ENCODE measurements at regions not wholly inside any gene's neighbourhood (a gene's known extent, or its start where the extent isn't known, plus 50 kb on each side); places are given as distances from the start of the nearest gene placed in this dataset.
"Not testable (repeated sequence)": the region's sequence is repeated elsewhere in the genome, so short reads cannot be mapped to it uniquely, and the experiment has no call there.

DNA sequence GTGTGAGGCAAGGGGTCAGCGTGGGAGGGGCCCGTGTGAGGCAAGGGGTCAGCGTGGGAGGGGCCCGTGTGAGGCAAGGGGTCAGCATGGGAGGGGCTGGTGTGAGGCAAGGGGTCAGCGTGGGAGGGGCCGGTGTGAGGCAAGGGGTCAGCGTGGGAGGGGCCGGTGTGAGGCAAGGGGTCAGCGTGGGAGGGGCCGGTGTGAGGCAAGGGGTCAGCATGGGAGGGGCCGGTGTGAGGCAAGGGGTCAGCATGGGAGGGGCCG lies 119.2 kb downstream of the SEPTIN14 start:
- DNase-seq (ENCODE audit: low spot score), result not testable (repeated sequence)

DNA sequence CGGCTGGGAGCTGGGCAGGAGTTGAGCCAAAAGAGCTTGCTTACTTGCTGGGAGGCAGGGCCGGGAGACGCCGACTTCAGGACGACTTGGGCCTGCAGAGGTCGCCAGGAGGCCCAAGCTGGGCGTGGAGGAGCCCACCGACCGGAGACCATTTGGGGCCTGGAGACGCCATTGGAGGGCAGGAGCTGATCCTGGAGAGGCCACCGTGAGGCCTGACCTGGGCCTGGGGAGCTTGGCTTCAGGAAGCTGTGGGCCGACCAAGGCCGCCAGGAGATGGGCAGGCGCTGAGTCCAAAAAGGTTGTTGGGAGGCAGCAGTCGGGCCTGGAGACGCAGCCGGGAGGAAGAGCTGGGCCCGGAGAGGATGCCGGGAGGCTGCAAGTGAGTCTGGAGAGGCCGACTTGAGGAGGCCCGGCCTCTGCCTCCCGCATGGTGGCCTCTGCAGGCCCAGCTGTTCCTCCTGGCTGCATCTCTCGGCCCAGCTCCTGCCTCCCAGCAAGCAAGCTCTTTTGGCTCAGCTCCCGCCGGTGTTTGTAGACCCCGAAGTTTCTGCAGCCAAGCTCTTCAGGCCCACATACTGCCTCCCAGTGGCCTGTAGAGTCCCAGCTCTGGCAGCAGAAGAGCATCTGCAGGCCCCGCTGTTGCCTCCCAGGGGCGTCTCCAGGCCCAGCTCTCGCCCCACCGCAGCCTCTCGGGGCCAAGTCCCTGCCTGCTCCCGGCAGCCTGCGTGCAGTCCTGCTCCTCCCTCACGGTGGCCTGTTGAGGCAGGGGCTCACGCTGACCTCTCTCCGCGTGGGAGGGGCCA lies 119.7 kb downstream of the SEPTIN14 start:
- DNase-seq (ENCODE audit: low spot score), result not testable (repeated sequence)

DNA sequence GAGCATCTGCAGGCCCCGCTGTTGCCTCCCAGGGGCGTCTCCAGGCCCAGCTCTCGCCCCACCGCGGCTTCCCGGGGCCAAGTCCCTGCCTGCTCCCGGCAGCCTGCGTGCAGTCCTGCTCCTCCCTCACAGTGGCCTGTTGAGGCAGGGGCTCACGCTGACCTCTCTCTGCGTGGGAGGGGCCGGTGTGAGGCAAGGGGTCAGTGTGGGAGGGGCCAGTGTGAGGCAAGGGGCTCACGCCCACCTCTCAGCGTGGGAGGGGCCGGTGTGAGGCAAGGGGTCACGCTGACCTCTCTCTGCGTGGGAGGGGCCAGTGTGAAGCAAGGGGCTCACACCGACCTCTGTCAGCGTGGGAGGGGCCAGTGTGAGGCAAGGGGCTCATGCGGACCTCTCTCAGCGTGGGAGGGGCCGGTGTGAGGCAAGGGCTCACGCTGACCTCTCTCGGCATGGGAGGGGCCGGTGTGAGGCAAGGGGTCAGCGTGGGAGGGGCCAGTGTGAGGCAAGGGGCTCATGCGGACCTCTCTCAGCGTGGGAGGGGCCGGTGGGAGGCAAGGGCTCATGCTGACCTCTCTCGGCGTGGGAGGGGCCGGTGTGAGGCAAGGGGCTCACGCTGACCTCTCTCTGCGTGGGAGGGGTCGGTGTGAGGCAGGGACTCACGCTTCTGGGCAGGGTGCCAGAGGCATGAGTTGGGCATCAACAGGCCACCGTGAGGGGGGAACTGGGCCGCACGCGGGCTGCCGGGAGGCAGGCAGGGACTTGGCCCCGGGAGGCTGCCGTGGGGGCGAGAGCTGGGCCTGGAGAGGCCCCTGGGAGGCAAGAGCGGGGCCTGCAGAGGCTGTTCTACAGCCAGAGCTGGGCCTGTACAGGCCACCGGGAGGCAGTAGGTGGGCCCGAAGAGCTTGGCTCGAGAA lies 120.6 kb downstream of the SEPTIN14 start:
- not testable (repeated sequence) for DNase-seq (ENCODE audit: low spot score)

DNA sequence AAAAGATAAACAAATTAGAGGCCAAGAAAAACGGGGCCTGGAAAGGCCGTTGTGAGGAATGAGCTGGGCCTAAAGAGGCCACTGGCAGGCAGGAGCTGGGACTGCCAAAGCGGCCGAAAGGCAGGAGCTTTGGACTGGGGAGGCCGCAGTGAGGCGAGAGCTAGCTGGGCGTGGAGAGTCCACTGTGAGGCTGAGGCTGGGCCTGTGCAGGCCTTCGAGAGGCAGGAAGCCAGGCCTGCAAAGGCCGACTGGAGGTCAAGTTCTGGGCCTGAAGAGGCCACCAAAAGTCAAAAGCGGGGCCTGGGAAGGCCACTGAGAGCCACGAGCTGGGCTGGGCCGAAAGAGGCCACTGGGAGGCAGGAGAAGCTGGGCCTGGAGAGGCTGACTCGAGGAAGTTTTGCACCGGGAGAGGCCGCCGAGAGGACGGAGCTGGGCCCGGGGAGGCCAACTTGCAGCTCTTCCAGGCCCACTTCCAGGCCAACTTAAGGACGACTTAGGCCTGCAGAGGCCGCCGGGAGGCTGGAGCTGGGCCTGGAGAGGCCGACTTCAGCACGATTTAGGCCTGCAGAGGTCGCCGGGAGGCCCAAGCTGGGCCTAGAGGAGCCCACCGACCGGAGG lies 121.8 kb downstream of the SEPTIN14 start:
- DNase-seq (ENCODE audit: low spot score), result not testable (repeated sequence)

DNA sequence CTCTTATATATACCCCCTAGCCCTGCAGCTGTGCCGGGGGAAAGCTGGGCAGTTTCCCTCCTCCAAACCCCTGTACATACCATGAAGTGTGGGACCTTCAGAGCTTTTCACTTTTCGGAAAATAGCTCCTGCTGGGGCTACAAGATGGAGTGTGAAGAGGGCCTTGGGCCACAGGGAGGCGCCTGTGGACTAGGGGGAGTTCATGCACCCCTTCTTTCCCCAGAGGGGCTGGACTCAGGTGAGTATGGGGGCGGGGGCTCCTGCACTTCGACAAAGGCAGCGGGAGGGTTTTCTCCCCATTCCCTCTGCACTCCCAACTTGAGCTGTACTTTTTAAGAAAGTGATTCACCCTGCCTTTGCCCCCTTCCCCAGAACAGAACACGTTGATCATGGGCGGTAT lies 122.5 kb downstream of the SEPTIN14 start:
- DNase-seq (ENCODE audit: low spot score), result not testable (repeated sequence)

DNA sequence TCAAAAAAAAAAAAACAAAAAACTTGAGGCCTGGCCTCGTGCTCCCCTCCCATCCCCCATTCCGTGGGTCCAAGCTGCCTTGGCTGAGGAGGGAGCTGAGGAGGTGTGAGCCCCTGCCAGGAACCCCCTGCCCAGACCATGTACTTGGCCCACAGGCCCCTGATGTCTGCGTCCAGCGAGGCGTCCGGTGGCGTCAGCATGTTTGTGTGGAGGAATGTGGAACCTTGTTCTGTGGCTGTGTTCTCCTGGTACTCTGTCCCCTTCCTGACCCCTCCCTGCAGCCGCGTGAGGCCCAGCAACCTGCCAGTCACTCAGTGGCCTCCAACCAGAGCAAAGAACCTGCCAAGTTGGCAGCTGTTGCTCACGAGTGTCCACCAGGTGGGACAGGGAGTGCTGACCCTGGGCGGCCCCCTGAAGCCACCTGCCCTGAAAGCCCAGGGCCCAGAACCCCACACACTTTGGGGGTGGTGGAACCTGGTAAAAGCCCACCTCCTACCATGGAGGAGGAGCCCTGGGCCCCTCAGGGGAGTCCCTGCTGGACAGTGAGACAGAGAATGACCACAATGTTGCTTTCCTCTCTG lies 125.8 kb downstream of the SEPTIN14 start:
- not testable (repeated sequence) for DNase-seq (ENCODE audit: low spot score)

DNA sequence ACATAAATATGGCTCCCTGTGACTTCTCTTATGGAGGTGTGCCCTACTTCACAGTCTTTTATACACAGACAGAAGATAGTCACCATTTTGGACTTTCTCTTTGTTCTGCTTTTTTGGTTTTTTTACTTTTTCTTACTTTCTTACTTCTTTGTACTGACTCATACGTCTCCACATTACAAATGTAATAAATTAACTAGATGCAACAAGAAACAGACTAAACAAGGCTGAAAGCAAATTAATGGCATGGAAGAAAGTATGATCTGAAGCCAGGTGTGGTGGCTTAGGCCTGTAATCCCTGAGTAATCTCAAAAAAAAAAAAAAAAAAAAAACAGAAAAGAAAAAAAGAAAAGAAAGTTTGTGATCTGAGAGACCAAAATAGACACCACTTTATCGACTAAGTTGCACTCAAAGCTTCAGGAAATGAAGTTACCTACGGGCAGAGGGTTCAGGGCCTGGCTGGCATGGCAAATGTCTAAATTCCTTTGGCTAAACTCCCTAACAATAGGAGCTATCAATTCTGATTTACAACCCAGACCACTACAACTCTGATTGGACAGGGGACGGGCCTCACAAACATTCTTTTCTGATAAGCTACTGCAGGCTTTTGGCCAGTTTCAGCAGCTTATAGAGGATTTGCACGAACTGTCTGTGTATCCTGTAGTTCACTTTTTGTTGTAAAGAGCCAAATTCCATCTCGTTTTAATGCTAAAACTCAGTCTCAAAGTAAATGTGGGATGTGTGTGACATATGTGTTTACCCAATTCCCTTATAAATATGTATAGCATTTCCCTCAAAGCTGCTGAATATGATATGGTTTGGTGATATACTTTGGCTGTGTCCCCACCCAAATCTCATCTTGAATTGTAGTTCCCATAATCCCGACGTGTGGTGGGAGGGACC lies 129.1 kb downstream of the SEPTIN14 start:
- no peak for DNase-seq (ENCODE audit: low spot score)

DNA sequence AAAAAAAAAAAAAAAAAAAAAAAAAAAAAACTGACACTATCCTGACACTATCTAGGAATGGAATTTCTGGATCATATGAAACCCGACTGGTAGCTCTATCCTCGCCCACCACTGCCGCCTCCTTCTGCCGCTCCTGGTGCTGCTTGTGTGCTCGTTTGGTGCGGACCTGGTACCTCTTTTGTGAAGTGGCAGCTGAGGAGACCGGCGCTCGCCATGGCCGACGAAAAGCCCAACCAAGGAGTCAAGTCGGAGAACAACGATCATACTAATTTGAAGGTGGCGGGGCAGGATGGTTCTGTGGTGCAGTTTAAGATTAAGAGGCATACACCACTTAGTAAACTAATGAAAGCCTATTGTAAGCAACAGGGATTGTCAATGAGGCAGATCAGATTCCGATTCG lies 130.6 kb downstream of the SEPTIN14 start:
- no peak for DNase-seq (ENCODE audit: low spot score)

DNA sequence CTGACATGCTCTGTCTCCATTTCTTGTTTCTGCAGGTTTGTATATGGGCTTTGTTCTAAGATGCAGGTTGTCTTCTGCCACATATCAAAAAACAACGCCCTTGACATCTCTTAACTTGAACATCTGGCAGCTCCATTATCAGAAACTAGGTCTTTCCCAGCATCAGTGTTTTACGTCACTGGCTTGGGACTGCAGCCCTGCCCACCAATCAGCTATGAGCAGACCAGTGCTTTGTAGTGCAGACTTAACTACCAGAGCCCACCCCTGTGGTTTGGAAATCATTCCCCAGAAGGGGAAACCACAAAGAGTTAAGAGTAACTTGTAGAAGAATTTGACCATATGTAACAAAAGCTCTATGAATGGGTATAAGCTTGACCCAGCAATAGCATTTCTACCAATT lies 132.4 kb downstream of the SEPTIN14 start:
- DNase-seq (ENCODE audit: low spot score), result no peak

DNA sequence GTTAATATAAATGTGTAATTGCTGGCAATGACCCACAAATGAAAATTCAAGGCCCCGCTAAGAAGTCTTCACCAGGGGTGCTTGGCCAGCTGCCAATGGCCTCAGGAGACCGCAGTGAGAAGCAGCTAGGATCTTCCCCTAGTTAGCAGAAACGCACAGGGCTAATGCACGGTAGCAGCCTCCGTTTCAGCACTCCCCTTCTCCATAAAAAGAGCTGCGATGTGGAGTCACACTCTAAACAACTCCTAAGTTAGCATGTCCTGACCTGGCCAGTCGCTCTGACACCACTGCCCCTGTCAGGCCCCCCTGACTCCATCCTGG lies 139.0 kb downstream of the SEPTIN14 start:
- DNase-seq (ENCODE audit: low spot score), result no peak

DNA sequence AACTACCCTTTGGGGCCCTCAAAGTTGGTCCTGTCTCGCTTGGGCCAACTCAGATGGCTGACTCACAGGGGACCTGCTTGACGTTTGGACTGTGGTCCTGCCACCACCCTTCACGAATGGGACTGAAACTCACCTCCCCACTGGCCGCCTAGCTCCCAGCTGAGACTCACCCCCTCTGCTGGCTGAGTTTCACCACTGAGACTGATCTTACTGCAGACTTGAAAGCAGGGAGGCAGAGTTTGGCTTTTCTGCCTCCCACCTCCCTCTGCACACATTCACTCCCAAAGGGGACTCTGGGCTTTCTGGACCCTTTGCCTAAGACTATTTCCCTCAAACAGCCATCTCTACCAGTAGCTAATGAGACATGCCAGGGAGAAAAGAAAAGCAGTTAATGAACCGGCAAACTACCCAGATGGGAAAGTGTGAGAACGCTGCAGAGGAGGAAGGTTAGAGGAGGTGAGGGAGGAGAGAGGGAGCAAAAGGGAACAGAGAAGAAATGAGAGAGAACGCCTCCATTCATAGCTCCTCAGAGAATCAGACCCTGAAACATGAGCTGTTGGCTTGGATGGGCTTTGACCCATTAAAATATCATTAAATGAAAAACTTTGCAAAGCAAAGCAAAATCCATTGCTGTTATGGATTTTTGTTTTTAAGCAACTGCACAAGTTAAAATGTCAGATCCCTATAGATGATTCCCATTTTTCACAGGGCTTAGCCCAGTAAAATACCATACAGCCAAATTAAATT lies 139.5 kb downstream of the SEPTIN14 start:
- not testable (repeated sequence) for DNase-seq (ENCODE audit: low spot score)

DNA sequence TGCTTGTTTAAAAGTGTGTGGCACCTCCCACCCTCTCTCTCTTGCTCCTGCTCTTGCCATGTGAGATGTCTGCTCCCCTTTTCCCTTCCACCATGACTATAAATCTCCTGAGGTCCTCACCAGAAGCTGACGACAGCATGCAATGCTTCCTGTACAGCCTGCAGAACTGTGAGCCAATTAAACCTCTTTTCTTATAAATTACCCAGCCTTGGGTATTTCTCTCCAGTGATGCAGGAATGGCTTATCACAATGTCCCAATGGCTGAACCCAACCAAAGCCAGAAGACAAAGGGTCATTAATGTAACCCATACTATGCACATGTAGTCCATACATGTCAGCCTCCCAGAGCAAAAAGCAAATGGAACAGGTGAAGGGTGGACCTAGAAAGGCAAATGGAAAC lies 141.5 kb downstream of the SEPTIN14 start:
- not testable (repeated sequence) for DNase-seq (ENCODE audit: low spot score)

DNA sequence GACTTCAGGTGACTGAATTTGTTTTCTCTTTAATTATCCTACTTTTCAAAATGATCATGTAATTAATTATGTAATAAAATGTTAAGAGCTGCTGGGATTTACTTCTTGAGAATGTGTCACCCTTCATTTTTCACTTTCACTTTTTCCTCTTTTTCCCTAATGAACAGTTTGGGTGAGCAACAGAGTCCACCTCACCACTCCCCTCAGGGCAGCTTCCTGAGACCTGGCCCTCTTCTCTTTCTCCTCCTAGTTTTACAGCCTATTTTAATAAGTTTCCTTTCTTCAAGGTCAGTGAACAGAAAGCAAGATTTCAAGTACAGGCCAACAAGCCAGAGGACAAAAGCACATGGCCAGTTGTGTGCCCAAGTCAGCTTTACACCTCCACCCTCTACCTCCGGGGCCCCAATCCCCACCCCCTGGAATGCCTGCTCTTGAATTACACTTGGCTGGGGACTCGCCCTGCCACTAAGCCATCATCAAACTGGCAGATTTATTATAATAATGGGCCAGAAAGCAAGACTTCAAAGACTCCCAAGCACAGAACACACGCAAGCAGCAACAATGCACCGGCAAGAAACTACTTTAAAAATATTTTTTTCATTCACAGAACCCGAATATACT lies 143.1 kb upstream of the VOPP1 start:
- DNase-seq (ENCODE audit: low spot score), result not testable (repeated sequence)

DNA sequence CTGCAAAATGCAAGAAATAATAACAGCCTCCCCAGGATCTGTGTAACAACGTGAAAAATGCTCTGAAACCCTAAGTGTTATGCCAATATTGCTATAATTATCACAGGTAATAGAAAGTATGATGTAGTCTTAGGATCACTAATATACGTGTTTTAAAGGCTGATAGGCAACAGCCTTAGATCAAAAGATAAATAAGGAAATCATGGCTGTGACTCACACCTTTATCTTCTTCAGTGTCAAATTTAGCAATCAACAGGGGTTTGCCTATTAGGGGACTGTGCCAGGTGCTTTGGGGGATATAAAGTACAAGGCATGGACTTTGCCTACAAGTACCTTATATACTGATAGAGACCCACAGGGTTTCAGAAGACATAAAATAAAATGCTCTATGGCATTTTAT lies 142.1 kb upstream of the VOPP1 start:
- DNase-seq (ENCODE audit: low spot score), result not testable (repeated sequence)

DNA sequence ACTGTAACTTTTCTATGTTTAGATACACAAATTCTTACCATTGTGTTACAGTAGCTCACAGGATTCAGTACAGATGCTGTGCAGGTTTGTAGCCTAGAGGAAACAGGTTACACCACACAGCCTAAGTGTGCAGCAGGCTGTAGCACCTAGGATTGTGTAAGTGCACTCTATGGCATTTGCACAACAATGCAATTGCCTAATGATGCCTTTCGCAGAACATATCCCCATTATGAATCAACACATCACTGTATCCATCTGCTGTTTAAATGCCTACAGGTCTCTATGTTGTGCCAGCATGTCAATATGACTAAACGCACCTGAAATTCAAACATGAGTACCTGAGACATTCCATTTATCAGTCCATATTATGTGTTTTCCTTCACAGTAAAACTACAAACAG lies 138.0 kb upstream of the VOPP1 start:
- DNase-seq (ENCODE audit: low spot score), result not testable (repeated sequence)

DNA sequence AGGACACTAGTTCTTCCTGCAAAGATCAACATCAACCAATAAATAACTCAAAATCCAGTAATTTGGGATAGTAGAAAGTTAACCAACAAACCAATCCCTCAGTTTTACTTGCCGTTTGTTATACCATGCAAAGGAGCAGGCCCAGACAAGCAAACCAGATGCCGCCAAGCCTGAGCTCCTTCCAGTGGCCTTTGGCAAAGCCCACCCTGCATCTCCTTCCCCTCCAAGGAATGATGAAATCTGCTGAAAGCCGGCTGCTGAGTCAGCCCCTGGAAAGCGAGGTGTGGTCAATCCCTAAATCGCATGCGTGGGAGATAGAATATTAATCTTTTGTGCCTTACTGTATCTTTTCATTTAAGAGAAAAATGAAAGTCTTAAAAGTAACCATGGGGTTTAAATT lies 135.7 kb upstream of the VOPP1 start:
- DNase-seq (ENCODE audit: low spot score), result not testable (repeated sequence)

DNA sequence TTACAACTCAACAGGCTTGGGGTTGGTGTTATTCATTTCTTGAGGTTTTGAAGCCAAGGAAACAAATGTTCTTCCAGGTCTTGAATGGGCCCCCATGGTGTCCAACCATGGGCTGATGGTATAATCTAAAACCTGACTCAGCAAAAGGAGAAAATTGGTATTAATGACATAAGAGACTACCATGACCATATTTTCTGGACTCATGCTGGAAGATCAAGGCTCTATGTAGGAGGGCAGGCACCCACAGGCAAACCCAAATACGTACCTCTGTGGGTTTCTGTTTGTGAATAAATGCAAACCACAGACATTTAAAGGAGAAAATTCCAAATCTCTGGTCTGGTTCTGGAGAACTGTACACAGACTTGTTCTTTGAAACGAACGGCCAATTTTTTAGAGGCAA lies 135.1 kb upstream of the VOPP1 start:
- DNase-seq (ENCODE audit: low spot score), result not testable (repeated sequence)

DNA sequence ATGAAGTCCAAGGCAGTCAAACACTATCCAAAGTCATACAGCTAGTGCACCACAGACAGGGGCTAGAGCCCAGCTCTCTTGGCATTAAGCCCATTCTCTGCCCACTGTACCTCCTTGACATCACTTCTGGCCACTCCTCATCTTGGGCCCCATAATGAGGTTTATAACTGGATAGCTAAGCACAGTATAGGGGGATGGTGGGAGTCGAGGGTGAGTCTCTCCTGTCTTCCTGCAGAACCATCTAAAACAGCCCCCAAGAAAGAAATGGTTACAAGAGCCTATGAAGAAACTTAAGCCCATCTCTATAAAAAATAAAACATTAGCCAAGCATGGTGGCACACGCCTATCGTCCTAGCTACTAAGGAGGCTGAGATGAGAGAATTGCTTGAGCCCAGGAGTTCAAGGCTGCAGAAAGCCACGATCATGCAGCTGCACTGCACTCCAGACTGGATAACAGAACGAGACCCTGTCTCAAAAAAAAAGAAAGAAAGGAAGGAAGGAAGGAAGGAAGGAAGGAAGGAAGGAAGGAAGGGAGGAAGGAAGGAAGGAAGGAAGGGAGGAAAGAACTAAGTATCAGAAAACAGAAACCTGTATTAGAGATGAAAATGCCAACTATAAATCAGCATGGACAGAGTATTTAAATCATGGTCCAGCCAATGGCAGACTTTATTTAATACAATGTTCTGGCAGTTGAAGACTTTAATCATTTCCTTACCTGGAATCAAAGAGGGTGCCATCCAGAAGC lies 134.3 kb upstream of the VOPP1 start:
- not testable (repeated sequence) for DNase-seq (ENCODE audit: low spot score)

DNA sequence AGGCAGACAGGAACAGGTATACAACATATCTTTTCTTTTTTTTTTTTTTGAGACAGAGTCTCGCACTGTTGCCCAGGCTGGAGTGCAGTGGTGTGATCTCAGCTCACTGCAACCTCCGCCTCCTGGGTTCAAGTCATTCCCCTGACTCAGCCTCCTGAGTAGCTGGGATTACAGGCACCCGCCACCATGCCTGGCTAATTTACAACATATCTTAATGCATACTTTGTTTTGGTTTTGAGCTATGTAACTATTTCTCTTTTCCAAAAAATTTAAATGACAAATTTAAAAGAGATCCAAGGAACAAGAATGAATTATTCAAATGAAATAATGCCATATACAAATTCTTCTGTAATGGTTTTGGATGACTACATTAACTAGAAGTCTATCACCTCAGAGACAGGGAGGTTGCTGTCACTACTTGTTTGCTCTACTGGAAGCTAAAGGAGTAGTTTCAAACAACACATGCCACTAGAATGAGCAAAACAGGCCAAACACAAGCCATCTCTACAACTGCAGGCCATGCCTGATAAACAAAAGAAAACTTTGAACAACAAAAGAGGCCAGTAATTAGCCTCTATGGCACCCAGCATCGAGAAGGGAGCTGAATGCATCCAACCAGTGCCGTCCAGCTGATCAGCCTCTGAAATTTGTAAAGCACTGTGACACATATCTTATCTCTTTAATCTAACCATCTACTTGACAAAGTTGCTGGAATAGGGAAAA lies 133.6 kb upstream of the VOPP1 start:
- DNase-seq (ENCODE audit: low spot score), result not testable (repeated sequence)

All from CD4-positive, alpha-beta T cell treated with Interleukin-2 at 100 ng/mL for 4 hours (primary cell).